Fibroblast of skin of back (primary cell): ENCODE measurements at regions not wholly inside any gene's neighbourhood (a gene's known extent, or its start where the extent isn't known, plus 50 kb on each side); places are given as distances from the start of the nearest gene placed in this dataset.

Experiments
- DNase-seq: peaks from one replicate; pipeline ENCODE4 v3.0.0-alpha.2; 2013

DNA sequence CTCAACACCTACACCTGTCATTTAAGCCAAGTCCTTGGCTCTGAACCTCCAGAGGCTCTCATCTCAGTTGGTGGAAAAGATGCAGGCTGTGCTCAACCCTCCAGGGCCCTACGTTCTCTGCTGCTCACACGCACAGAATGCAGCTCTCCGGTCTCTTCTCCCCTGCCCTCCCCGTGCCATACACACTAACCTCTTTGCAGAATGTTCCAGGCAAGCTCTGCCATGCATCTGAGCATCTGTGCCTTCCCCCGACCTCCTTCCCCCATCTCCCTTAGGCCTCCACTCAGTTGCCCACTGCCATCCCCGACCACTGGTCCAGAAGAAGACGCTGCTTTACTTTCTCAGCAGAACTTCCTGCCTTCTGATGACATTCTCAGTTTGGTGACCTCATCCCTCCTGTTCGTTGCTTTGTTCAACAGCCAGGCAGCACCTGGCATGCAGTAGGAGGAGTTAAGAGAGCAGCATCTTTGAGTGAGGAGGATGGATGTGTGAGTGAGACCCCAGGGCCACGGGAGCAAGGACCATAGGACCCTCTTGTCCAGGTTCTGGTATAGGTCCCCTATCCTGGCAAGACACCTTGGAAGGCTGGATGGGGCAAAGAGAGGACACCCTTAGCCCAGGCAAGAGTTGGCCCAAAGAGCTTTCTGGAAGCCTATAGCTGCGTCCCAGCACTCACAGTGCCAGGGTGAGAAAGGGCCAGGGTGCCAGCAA lies 598.0 kb downstream of the BRD1 start:
- no peak for DNase-seq

DNA sequence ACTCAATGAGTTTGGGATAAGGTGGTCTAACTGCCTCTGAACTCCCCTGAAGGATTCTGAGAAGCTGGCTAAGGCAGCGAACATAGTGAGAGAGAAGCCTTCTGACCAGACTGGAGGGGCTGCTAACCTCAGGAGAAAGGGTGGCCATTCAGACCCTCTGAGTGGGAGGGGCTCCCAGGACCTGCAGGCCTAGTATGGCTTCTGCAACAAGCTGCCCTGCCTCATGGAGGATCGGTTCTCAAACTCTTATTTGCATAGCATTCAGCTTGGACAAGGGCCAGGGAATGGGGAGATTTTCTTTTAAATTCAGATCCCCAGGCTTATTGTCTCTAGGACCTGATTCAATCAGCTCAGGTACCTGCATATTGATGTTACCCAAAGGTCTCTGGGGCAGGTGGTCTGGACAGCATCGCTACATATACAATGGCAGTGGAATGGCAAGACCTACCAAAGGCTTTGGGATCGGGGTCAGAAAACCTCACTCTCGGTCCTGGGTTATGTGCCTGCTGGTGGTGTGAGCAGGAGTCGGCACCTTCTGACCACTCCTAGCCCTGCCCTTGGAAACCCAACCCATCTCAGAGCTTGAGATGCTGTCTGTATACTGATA lies 599.1 kb downstream of the BRD1 start:
- DNase-seq = no peak

DNA sequence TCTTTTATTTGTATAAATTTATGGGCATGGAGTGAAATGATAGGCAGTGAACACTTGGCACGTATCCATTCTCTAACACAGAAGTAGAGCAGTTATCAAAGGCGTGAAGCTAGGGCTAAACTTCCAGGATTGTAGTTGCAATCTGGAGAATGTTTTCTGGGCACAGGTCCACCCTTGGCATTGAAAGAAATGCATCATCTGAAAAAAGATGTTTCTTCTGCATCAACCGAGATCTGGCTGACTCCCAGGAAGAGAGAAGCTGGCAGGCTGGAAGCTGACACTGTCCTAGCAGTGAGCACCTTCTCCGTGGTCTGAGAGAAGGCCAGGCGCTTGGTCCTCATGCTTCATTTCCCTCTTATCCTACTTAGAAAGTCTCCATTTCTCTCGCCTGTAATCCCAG lies 600.0 kb downstream of the BRD1 start:
- DNase-seq = no peak

DNA sequence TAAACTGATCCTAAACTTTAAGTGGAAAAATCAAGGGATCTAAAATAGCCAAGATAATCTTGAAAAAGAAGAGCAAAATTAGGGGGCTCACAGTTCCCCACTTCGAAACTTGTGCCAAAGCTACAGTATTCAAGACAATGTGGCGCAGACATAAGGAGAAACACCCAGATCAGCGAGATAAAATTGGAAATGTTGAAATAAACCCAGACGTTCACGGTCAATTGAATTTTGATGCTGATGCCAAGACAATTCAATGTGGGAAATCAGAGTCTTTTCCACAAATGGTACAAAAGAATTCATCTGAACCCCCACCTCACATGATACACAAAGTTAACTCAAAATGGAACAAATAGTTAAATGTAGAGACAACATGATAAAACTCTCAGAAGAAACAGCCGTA lies 601.6 kb downstream of the BRD1 start:
- DNase-seq = no peak

DNA sequence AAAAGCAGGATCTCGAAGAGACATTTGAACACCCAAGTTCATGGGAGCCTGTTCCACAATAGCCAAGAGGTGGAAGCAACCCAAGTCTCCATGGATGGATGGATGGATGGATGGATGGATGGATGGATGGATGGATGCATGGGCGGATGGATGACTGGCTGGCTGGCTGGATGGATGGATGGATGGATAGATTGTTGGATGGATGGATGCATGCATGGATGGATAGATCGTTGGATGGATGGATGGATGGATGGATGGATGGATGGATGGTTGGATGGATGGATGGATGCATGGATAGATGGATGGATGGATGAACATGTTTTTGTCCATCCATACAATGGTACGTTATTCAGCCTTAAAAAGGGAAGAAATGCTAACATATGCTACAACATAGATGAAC lies 603.4 kb downstream of the BRD1 start:
- no peak for DNase-seq

DNA sequence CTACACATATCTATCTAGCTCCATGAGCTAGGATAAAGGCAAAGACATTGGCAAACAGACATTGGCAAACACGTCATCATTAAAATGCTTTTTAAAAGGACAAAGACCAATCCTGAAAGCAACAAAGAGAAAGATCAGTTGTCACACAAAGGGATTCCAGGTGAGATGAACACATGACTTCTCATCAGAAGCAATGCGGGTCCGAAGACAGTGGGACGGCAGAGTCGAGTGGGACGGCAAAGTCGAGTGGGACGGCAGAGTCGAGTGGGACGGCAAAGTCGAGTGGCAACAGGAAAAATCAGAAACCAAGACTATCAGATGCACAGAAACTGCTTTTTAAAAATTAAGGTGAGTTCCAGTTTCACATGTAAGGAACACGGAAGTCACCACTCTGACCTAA lies 609.5 kb downstream of the BRD1 start:
- no peak for DNase-seq

DNA sequence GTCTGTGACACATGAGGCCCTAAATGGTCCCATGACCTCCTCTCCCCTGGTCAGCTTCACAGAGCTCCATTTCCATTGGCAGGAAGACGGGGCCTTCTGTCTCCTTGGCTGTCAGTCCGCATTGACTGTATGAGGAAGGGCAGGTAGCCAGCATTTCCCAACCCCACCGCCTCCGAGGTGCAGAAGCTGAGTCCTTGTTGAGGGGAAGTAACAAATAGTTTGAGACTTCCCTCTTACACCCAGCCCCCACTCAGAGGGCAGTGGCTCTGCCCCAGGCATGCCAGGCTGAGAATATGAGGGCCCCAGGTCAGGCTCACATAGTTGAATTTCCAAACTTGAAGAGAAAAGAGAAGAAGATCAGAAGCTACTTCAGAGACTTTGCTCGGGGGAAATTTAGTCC lies 611.1 kb downstream of the BRD1 start:
- no peak for DNase-seq

DNA sequence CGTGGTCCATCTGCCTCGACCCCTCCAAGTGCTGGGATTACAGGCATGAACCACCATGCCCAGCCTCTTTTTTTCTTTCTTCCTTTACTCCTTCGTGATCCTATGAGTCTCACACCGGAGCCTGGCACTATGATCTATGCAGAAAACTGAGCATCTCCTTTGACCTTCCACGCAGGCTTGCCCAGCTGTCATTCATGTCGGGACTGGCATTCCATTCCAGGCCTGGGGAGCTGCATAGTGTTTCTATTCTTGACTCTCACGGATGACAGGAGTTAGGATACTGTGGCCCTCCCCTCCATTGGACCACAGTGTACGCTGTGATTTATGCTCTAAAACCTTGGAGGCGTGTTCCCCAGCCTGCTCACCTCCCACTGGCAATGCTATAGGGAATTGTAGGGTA lies 611.8 kb downstream of the BRD1 start:
- DNase-seq = no peak

DNA sequence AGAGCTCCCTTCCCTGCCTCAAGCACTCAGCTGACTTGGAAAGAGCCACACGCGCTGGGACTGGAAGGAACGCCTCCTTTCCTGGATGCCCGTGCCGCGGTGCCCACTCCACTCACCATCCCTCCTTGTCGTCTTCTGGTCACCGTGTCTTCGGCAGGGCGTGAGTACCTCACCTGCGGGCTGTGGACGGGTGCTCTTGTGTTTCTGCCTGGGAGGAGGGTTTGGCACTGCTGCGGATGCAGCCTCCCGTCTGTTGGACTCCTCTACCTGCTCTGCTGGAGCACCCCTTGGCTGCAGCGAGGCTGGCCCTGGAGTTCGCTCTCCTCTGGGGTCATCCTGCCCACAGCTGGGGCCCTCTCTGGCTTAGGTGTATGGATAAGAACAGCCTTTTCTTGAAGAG lies 612.7 kb downstream of the BRD1 start:
- no peak for DNase-seq

DNA sequence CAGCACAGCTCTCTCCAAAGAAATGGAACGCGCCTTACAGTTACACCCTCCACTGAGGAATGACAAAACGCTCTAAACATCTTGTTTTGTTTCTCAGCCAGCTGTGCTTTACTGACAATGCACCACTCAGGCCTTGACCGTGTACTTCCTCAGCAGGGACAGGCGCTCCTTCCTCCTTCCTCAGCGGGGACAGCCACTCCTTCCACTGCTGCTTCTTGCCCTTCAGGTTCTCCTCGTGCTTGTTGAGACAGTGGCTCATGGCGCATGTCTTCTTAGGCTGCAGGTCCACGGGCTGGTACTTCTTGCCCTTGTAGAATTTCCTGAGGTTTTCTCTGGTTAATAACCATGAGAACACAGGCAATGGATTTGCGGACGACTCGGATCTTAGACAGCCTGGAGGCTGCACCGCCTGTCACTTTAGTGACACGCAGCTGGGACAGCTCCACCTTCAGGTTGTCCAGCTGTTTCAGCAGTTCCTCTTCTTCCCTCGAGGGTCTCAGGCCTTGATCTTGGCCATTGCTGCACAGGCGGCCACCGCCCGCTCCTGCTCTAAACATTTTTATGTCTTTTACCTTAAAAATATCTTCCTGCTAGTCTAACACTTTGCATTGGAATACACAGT lies 613.8 kb downstream of the BRD1 start:
- no peak for DNase-seq

DNA sequence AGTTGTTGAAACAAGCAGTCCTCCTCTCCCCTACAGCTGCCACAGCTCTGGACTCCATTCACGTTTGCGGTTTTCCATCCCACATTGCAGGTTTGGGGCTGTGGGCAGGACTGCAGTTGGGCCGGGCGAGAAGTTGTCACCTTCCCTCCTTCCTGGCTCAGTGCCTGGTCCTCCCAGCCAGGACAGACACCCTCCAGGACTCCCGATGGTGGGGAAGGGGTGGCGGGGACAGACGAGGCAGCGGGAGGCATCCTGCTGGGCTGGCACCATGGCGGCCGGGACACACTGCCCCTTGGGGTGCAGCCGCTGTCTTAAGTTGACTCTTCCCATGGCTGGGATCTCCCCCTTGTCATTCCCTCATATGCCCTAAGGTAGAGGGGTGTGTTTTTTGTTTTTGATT lies 615.2 kb downstream of the BRD1 start:
- no peak for DNase-seq

DNA sequence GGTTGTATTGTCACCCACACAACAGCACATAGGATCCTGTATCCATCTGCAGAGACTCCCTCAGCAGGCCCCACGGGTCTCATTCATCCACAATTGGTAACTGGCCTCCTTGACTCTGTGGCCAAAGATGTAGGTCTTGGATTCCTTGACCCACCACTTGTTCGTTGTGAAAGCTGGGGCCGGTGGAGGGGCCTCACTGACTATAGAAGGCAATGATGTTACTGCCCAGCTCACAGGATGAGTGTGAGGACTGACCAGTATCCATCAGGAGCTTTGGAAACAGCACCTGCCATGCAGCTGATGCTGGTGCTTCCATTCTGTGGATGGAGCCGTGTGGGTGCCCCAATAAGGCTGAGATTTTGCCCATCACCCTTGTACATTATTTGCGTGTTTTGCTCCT lies 615.7 kb downstream of the BRD1 start:
- no peak for DNase-seq

DNA sequence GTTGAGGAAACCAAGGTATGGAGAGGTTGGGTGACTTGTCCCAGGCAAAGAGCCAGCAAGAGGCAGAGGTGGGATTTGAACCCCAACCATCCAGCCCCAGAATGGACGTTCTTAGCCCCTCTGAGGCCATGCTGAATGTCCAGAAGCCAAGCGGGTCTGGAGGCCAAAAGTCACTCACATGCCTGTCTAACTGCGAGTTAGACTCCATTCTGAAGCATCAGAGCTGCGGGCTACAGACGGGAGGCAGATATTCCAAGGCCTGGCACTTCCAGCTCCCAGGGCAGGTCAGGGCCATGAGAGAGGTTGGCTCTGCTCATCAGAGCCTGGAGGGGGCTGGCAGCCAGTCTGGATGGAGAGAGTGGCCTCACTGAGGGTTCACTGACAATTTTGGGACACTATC lies 616.5 kb downstream of the BRD1 start:
- DNase-seq = no peak

DNA sequence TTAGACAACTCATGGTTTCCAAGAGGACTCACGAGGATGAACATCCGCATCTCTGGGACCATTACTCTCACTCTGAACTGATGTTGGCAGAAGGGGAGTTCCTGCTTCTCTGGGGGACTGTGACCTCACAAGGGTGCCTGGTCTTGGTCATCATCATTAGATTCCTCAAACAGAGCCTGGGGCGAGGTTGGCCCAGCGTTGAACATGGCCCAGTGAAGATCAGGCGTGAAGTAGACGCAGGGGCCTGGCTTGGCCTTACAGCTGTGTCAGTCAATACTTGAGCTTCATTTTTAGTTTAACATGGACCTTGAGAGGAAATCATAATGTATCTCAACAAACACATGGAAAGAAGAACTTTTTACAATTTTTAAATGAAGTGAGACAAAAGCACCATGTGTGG lies 617.1 kb downstream of the BRD1 start:
- DNase-seq = no peak

DNA sequence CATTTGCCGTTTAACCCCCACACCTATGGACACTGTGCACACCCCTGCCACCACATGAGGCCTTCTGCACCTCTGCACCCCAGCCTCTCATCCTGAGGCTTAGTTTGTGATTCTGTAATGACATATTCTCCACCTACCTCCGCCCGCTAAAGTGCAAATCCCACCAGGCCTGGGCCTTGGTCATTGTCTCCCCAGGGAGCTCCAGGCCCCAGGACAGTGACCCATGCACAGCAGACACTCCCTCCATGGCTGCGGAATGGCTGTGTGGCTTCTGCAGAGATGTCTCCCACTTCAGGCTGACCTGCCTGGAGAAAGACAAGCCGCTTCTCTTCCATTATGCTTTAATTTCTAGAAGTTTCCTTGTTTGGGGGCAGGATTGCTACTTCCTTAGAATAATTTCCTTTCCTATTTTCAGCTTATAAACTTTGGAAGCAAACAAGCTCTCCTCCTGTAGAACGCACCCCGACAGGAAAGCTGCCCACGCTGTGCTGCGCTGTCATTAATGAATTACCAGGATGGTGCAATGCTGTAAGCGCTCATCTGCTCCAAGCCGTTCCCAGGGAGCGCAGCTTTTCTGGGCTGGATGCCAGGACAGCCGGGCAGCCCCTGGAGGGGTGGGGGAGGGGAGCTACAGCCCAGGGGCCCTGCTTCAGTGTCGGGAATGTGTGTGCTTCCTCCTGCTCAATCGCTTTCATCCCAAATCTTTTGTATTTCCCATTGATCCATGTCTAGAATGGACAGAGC lies 618.0 kb downstream of the BRD1 start:
- no peak for DNase-seq

DNA sequence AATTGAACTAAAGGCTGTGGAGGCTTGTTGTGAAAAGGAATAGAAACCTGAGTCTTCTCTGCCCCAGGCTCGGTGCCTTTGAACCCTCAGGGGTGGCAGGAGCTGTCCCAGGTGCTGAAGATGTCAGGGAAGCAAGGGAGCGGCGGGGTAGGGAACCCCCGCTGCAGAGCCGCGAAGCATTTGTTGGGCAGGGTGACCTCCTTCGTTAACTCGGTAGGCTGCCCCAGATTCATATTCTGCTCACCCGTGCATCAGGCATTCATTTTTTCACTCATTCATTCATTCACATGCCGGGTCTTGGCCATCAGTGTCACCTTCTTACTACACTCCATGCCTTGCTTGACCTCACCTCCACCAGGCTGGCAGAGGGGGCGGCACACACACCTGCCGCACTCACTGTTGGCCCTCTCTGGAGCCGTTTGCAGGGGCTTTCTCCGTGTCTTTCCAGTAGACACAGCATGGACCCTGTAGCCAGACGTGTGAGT lies 618.9 kb downstream of the BRD1 start:
- no peak for DNase-seq

DNA sequence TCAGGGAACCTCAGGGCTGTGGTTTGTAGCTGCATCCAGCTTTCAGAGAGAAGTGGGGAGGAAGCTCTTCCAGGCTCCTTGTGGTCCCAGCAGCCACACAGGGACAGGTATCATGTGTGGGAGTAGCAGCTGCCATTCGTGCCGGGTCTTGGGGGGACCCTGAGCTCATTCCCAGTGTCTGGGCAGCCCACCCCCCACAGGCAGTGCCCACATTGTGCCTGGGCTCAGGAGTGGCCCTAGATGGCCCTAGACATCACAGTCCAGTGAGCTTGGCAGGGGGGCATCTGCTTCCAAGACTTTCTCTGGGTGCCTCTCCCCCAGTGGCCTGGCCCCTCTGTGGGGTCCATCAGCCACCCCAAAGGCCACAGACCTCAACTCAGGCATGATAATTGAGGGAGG lies 619.7 kb downstream of the BRD1 start:
- DNase-seq = no peak

DNA sequence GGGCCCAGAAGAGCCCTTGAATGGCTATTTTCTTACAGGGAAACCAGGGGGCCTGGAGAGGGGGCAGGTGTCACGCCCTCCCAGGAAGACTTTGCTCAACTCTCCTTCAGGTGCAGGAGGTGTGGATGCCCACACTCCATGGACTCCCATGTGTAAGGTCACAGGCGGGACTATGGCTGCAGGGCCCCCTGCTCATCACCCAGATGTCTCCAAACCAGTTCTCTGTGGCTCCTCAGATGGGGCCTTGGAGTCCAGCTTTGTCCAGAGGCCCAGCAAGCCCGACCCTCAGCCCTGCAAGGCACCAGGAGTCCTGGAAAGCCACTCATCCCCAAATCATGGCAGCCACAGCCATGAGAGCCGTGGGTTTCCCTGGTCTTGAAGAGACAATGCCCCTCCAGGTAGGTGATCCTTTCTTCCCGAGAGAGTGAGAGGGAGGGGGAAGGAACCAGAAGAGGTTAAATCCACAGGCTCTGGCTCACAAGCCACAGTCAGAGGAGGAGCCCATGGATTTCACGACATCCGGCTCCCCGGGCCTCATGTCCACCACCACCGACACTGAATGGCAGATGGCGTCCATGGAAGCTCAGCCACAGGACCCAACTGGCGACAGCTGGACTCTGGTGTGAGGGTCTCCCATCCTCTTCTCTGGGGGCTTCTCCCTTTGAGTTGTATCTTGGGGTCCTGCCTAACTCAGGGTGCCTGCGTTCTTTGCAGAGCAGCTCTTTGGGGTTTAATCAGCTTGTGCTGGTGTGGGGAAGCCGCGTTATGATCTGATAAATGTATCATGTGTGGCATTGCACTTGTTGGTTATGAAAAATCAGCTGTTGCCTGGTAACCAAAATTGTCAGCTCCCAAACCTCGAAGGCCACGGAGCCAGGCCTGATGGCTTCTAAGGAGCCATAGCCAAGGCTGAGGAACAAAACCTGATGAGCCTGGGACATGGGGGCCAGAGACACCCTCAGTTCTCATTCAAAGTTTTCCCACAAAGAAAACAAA lies 620.4 kb downstream of the BRD1 start:
- no peak for DNase-seq

DNA sequence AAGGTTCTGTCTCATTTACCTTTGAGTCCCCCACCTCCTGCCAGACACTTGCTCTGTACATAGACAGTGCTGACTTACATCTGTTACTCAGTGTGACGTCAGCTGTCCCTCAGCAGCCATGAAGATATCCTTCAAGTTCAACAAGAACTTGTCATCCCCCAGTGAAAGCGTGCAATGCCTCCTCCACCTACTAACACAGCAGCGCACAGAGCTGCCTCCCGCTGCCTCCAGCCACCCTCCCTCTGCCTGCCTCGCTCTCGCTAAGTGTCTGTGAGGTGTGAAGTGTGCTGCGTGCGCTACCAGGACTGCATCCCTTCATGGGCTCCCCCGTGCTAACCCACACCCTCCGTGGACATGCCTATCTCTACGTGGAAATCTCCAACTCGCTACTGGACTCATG lies 621.4 kb downstream of the BRD1 start:
- no peak for DNase-seq

DNA sequence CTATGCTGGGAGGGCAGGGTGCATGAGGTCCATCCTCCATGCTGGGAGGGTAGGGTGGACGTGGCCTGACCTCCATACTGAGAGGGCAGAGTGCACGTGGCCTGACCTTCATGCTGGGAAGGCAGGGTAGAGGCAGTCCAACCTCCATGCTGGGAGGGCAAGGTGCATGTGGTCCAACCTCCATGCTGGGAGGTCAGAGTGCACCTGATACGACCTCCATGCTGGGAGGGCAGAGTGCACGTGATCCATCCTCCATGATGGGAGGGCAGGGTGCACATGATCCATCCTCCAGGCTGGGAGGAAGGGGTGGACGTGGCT lies 622.2 kb downstream of the BRD1 start:
- no peak for DNase-seq

DNA sequence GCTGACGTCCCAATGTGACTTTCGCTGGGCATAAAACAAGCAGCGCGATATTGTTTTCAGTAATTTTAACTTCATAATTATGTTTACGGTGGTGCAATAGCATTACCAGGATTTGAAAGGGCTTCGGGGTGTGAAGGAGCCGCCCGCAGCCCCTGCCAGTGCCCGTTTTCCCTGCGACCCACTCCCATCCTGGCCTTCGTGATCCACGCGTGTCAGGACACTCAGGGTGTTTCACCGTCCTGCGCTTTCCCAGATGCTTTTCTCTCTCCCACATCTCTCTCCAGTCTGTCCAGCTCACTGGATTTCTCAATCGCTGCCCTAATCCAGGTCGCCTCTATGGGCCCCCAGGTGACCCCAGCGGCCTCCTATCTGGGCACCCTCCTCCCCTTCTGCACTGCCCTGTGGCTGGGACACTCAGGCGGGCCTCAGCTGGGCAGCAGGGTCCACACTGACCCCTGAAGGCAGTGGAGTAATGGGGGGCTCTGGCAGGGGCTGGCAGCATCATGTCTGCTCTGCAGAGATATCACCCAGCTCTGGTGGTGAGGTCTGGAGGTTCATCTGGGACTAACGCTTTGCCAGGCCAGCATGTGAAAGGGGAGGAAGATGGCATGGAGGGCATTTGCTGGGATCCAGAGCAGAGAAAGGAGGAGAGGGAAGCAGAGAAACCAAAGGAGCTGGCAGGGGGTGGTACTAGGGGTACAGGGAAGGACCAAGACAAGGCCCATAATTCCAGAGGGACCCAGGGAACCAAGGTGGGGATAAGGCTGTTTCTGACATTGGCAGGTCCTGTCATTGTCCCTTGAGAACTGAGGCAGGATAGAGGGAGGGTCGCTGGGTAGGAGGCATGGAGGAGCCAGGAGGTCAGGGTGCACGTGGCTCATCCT lies 622.8 kb downstream of the BRD1 start:
- DNase-seq = no peak
